VCaP (cell line): ENCODE measurements at regions not wholly inside any gene's neighbourhood (a gene's known extent, or its start where the extent isn't known, plus 50 kb on each side); places are given as distances from the start of the nearest gene placed in this dataset.

Experiments used
- H3K27ac ChIP-seq: fragments of 450-650 bp; 2 replicates; pipeline ENCODE4 v1.5.1; 2017
- TF ChIP-seq, protein P1 (sequence below): fragments of 450-650 bp; conservative IDR thresholded peaks from 2 replicates; pipeline ENCODE4 v1.5.1; 2017; ENCODE audit warnings: mild to moderate bottlenecking, moderate library complexity

- TF ChIP-seq, protein P1, sequence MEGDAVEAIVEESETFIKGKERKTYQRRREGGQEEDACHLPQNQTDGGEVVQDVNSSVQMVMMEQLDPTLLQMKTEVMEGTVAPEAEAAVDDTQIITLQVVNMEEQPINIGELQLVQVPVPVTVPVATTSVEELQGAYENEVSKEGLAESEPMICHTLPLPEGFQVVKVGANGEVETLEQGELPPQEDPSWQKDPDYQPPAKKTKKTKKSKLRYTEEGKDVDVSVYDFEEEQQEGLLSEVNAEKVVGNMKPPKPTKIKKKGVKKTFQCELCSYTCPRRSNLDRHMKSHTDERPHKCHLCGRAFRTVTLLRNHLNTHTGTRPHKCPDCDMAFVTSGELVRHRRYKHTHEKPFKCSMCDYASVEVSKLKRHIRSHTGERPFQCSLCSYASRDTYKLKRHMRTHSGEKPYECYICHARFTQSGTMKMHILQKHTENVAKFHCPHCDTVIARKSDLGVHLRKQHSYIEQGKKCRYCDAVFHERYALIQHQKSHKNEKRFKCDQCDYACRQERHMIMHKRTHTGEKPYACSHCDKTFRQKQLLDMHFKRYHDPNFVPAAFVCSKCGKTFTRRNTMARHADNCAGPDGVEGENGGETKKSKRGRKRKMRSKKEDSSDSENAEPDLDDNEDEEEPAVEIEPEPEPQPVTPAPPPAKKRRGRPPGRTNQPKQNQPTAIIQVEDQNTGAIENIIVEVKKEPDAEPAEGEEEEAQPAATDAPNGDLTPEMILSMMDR: no peak
- peak overlapping the region; percentile 74 for H3K27ac ChIP-seq
These were observed 85.4 kb upstream of the RALY start for GRCh38 chr20:33908336-33908735.

DNA sequence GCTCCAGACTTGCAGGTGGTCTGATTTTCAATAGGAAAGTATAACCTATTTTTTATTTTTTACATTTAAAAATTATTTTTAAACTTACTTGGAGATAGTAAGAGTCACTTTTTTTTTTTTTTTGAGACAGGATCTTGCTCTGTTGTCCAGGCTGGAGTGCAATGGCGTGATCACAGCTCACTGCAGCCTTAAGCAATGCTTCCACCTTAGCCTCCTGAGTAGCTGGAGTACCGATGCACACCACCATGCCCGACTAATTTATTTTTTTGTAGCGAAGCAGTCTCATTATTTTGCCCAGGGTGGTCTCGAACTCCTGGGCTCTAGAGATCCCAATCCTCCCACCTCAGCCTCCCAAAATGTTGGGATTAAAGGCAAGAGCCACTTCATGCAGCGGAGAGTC lies 84.8 kb upstream of the RALY start:
- TF ChIP-seq, protein P1: no peak
- peak overlapping the region; percentile 74 for H3K27ac ChIP-seq

- TF ChIP-seq, protein P1: no peak
- H3K27ac ChIP-seq: peak overlapping the region; percentile 74
These were observed 84.3 kb upstream of the RALY start for GRCh38 chr20:33909331-33909921.

- TF ChIP-seq, protein P1: no peak
- peak overlapping the region; percentile 74 for H3K27ac ChIP-seq
These were observed 83.7 kb upstream of the RALY start for GRCh38 chr20:33910056-33910455.

DNA sequence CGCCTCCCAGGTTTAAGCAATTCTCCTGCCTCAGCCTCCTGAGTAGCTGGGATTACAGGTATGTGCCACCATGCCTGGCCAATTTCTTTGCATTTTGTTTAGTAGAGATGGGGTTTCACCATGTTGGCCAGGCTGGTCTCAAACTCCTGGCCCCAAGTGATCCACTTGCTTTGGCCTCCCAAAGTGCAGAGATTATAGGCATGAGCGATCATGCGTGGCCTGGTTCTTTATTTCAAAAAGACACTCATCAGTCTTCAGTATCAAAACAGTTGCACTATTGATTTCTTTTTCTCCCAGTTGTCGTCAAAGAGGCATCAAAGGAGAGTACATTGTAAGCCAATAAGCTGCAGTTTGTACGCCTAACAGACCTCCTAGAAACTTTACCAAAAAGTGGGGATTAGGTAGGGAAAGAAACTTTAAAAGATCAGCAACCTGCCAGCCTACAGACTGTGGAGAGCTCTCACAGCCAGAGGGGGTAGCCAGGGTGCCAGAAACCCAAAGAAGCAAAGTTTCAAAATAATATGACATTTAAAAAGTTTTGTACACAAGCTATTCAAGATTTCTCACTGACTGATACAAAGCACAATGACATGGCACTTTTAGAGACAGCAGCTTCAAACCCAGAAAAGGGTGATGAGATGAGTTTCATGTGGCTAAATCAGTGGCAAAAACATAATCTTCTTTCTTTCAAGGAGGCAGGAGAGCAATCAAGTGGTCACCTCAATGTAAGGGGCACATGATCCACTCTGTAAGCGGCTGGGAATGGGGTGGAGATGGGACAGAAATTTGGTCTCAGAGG lies 83.0 kb upstream of the RALY start:
- TF ChIP-seq, protein P1: no peak
- peak overlapping the region; percentile 74 for H3K27ac ChIP-seq

- no peak overlapping the region for H3K27ac ChIP-seq
- TF ChIP-seq, protein P1: no peak
These were observed 78.8 kb upstream of the RALY start for GRCh38 chr20:33914919-33915318.

DNA sequence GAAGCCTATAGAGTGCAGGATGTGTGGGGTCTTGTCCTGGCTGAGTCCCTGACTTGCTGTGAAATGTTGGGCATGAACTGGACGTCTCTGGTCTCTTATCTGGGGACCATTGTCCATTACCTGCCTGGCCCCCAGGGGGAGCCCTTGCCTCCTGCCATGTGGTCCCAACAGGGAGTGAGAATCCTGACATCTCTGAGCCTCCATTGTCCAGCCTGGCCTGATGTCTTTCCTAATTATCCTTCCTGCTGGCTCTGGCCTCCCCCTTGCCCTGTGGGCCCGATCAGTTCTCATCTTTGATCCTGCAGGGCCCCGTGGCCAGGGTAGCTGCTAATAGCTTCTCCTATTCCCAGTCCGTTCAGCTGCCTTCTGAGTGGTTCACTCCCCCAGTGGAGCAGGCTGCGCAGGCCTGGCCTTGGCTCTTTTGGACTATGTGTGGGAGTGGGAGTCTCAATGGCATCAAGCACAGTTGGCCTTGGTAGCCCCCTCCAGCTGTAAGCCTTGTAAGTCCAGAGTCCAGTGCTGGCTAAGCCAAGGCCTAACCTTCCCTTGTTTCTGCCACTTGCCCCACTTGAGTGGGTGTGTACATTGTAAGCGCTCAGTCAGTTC lies 77.9 kb upstream of the RALY start:
- TF ChIP-seq, protein P1: peak; percentile 78
- H3K27ac ChIP-seq: no peak overlapping the region
